ENCODE measurements at regions not wholly inside any gene's neighbourhood (a gene's known extent, or its start where the extent isn't known, plus 50 kb on each side); places are given as distances from the start of the nearest gene placed in this dataset.

DNA sequence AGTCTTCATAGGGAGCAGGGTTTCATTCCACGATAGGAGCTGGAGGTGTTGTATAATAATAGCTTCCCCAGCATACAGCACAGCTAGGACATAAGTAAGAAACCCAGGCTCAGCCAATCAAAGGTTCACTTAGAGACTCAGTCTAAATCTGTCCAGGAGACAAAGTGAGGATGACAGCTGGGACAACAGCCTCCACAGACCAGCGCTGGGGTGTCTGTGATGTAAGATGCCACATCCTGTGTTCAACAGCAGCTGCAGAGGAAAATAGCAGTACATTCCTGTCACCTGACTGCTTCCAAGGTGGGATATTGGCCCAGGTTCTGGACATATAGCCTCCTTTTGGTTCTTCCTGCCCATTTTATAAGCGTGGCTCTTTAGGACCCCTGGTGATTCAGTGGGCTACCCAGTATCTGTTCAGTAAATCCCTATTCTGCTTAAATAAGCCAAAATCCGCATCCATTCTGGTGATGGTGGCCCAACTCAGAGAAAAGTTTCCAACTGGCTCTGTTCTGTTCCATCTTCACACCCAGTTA, 176.8 kb upstream of the SYT6 start:
- ATAC-seq (no peak), DNase-seq (no peak)
- Histone ChIP-seq H3K27ac (ENCODE audit: low read length) (no peak overlapping the region), H3K4me3 (ENCODE audit: low read length) (no peak overlapping the region), H3K9me3 (ENCODE audit: control insufficient read depth, low read length) (no peaks in the 10 kb centered on the region), H3K4me1 (ENCODE audit: control insufficient read depth, insufficient read depth, low read length) (no peaks in the 10 kb centered on the region), H3K27me3 (ENCODE audit: control insufficient read depth, insufficient read depth) (no peaks in the 10 kb centered on the region)
- 59% methylated on average over 4 of the region's 4 CpGs for WGBS
- intact Hi-C loops (cut with DNase I), result no loop called here

DNA sequence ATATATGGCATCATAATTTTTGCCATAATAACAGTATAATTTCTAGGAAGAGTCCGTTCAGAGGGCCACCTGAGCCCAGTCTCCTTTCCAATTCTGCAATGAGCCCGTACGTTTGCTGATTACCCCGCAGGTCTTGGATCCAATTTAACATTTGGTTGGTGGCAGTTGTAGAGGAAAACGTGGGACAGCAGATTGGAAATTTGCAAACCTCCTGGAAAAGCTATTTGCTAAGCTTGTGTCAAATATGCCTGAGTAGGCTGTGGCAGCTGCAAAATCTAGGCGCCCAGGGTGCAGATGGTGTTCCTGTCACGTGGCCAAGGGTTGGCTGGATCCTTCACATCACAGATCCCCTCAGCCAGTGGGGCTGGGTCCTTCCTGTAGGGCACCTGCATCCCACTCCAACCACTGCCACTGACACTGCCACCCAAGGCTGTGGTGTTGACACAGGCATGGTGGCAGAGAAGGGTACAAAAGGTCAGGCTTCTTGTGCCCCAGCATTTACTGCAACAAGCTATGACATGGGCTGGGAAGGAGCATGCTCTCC, 174.8 kb upstream of the SYT6 start:
- Histone ChIP-seq H3K9me3 (ENCODE audit: control insufficient read depth, low read length) (no peaks in the 10 kb centered on the region), H3K4me1 (ENCODE audit: control insufficient read depth, insufficient read depth, low read length) (no peaks in the 10 kb centered on the region), H3K27ac (ENCODE audit: low read length) (no peak overlapping the region), H3K27me3 (ENCODE audit: control insufficient read depth, insufficient read depth) (no peaks in the 10 kb centered on the region), H3K4me3 (ENCODE audit: low read length) (no peak overlapping the region)
- ATAC-seq, result no peak
- intact Hi-C loops (cut with DNase I), result no loop called here
- WGBS, result 77% methylated on average over 7 of the region's 7 CpGs
- no peak for DNase-seq

DNA sequence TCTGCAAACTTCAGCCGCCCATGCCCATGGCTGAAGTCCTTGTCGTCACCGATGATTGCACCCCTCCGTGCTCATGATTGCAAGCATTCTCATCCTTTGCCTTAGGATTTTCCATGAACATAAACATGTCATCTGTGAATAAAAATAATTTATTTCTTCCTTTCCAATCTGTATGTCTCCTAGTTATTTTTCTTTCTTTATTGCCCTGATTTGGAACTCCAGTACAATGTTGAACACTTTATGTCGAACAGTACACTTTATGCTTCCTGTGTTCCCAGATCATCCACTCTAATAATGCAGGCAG, 170.9 kb upstream of the SYT6 start:
- 87% methylated on average over 5 of the region's 5 CpGs for WGBS
- H3K9me3 ChIP-seq (ENCODE audit: control insufficient read depth, low read length), result no peaks in the 10 kb centered on the region

DNA sequence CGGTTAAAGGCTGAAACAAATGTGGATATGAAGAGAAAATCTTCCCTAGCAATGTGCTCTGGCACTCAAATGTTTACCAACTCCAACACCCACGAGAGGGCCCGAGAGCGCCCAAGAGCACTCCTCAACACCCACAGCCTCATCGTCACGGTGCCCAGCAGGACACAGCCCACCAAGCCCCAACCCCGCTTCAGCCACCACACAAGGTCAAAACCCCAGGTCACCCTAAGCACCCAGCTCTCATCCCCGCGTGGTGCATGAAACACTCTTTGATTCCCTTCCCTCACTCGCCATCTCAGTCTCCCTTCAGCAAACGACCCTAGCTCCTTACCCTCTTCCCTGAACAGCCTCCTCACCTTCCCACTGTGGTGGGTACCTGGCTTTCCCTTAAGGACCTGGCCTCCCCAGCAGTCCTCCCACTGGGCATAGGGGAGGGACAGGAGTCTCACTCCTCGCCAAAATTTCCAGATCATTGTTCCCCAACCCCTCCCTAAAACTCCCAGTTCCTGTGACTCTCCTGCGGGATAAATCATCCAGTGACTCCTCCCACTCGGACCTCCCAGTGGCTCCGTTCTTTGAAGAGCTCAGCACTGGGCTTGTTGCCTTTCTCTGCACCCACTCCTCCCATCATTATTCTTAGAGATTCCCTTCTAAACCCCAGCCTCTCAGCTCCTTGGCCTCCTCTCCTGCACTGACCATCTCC, 170.4 kb upstream of the SYT6 start:
- Histone ChIP-seq H3K9me3 (ENCODE audit: control insufficient read depth, low read length) (no peaks in the 10 kb centered on the region), H3K4me3 (ENCODE audit: low read length) (no peak overlapping the region), H3K27ac (ENCODE audit: low read length) (no peak overlapping the region), H3K4me1 (ENCODE audit: control insufficient read depth, insufficient read depth, low read length) (no peaks in the 10 kb centered on the region), H3K27me3 (ENCODE audit: control insufficient read depth, insufficient read depth) (no peaks in the 10 kb centered on the region)
- 81% methylated on average over 15 of the region's 15 CpGs for WGBS
- DNase-seq (no peak), ATAC-seq (no peak)
- intact Hi-C loops (cut with DNase I), result no loop called here

More for the DNA sequence above, 170.9 kb upstream of the SYT6 start:
- intact Hi-C loops (cut with DNase I), result no loop called here
- Histone ChIP-seq H3K4me3 (ENCODE audit: low read length) (no peak overlapping the region), H3K27ac (ENCODE audit: low read length) (no peak overlapping the region), H3K27me3 (ENCODE audit: control insufficient read depth, insufficient read depth) (no peaks in the 10 kb centered on the region), H3K4me1 (ENCODE audit: control insufficient read depth, insufficient read depth, low read length) (no peaks in the 10 kb centered on the region)
- DNase-seq, result no peak
- no peak for ATAC-seq

DNA sequence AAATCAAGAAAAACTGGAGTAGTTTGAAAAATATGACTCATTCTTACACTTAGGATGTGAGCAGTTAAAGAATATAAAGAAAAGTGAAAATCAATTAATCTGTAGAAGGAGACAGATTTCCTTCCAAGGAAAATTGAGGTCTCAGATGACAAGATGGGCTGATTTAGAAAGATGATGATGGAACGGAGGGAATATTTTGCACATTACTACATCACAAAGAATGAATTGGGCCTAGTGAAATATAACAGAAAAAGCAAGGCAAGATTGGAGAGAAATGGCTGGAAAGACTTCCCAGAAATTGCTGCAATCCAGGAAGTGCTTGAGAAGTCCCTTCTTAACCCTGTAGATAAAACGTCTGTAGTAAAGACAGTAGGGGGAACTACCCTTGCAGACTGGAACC, 169.1 kb upstream of the SYT6 start:
- H3K4me1 ChIP-seq (ENCODE audit: control insufficient read depth, insufficient read depth, low read length), result no peaks in the 10 kb centered on the region
- H3K27ac ChIP-seq (ENCODE audit: low read length), result no peak overlapping the region
- DNase-seq (no peak), ATAC-seq (no peak)
- WGBS, result 64% methylated on average over 2 of the region's 2 CpGs
- intact Hi-C loops (cut with DNase I), result no loop called here
- no peaks in the 10 kb centered on the region for H3K27me3 ChIP-seq (ENCODE audit: control insufficient read depth, insufficient read depth)
- H3K9me3 ChIP-seq (ENCODE audit: control insufficient read depth, low read length), result no peaks in the 10 kb centered on the region
- H3K4me3 ChIP-seq (ENCODE audit: low read length), result no peak overlapping the region

DNA sequence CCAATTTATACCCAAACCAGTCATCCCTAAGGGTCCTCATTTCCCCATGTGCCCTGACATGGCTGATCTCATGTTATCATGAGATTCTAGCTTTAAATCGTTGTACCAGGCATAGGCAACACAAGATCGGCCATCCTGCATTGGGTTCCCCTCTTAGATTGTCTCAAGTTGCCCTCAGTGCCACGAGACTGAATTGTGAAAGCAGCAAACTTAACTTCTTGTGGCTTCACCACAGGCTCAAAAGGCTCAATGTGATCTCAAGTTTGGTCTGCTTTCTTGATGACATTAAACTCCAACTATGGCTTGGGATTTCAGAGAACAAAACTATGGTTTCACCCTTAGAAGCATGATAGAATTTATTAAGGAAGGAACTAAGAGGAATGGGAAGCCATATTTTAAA, 168.5 kb upstream of the SYT6 start:
- Histone ChIP-seq H3K4me3 (ENCODE audit: low read length) (no peak overlapping the region), H3K27ac (ENCODE audit: low read length) (no peak overlapping the region), H3K27me3 (ENCODE audit: control insufficient read depth, insufficient read depth) (no peaks in the 10 kb centered on the region), H3K4me1 (ENCODE audit: control insufficient read depth, insufficient read depth, low read length) (no peaks in the 10 kb centered on the region), H3K9me3 (ENCODE audit: control insufficient read depth, low read length) (no peaks in the 10 kb centered on the region)
- intact Hi-C loops (cut with DNase I), result no loop called here
- ATAC-seq (no peak), DNase-seq (no peak)
- 76% methylated on average over 3 of the region's 3 CpGs for WGBS

DNA sequence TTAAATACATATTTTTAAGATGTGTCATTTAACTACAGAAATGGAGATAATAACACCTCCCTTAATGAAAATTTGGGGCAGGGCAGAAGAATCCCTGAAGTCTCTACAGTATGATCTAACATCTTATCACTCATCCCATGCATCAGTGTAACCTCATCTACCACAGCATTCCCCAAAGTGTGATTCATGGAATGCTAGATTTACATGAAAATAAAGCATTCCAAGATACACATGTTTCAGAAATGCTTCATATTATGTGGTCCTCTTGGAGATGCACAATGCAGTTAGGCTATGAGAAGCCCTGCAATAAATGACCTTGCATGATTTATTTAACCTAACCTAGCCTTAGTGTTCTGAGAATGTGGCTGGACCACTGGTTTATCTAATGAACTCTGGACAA, 166.9 kb upstream of the SYT6 start:
- intact Hi-C loops (cut with DNase I), result no loop called here
- Histone ChIP-seq H3K4me3 (ENCODE audit: low read length) (no peak overlapping the region), H3K27me3 (ENCODE audit: control insufficient read depth, insufficient read depth) (no peaks in the 10 kb centered on the region), H3K27ac (ENCODE audit: low read length) (no peak overlapping the region), H3K9me3 (ENCODE audit: control insufficient read depth, low read length) (no peaks in the 10 kb centered on the region), H3K4me1 (ENCODE audit: control insufficient read depth, insufficient read depth, low read length) (no peaks in the 10 kb centered on the region)
- no peak for ATAC-seq
- DNase-seq, result no peak

DNA sequence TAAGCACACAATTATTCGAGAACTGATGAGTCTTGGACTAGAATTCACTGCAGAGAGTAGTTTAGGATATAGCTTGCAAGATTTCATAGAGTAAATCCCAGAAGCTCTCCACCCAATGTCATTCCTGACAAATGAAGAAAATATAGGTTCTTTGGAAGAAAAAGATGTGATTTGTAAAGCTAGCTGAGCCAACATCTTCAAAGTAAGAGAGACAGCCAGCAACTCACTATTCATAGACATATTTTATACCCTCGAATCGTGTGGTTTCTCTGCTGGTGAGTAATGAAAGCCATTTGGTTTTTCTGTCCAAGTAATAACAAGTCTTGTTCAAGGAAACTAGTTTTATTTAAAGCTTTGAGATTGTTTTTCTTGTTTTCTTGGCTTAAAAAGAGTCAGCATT, 165.7 kb upstream of the SYT6 start:
- Histone ChIP-seq H3K9me3 (ENCODE audit: control insufficient read depth, low read length) (no peaks in the 10 kb centered on the region), H3K27ac (ENCODE audit: low read length) (no peak overlapping the region), H3K4me3 (ENCODE audit: low read length) (no peak overlapping the region), H3K4me1 (ENCODE audit: control insufficient read depth, insufficient read depth, low read length) (no peaks in the 10 kb centered on the region), H3K27me3 (ENCODE audit: control insufficient read depth, insufficient read depth) (no peaks in the 10 kb centered on the region)
- DNase-seq (no peak), ATAC-seq (no peak)
- intact Hi-C loops (cut with DNase I), result no loop called here
- WGBS, result 49% methylated on average over 3 of the region's 3 CpGs

DNA sequence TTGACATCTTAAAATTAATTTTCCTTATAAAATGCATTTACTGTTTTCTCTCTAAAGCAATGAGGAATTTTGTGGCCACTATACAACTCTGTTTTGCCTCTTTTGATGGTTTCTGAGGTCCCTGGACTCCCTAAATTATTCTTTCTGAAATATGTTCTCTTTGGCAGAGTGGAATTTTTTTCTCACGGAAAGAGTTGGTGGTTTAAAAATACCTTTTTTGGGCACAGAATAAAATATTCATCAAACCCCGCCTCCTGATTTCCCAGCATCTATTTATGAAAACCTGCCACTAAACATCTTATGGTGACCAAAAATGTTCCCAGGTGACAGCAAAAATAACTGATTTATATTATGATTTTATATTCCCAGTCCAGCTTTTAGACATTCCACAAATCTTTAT, 165.3 kb upstream of the SYT6 start:
- intact Hi-C loops (cut with DNase I), result no loop called here
- 84% methylated on average over 2 of the region's 2 CpGs for WGBS
- H3K9me3 ChIP-seq (ENCODE audit: control insufficient read depth, low read length), result no peaks in the 10 kb centered on the region

DNA sequence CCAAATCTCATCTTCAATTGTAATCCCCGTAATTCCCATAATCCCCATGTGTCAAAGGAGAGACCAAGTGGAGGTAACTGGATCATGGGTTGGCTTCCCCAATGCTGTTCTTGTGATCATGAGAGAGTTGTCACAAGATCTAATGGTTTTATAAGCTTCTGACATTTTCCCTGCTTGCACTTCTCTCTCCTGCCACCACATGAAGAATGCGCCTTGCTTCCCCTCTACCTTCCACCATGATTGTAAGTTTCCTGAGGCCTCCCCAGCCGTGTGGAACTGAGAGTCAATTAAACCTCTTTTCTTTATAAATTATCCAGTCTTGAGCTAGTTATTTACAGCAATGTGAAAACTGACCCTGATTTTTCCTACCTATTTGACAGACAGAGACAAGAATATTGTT, 162.5 kb upstream of the SYT6 start:
- no peak for ATAC-seq

More for the DNA sequence above, 165.3 kb upstream of the SYT6 start:
- H3K27me3 ChIP-seq (ENCODE audit: control insufficient read depth, insufficient read depth), result no peaks in the 10 kb centered on the region
- H3K4me3 ChIP-seq (ENCODE audit: low read length), result no peak overlapping the region
- no peak for ATAC-seq
- no peaks in the 10 kb centered on the region for H3K4me1 ChIP-seq (ENCODE audit: control insufficient read depth, insufficient read depth, low read length)
- no peak overlapping the region for H3K27ac ChIP-seq (ENCODE audit: low read length)
- DNase-seq, result no peak

DNA sequence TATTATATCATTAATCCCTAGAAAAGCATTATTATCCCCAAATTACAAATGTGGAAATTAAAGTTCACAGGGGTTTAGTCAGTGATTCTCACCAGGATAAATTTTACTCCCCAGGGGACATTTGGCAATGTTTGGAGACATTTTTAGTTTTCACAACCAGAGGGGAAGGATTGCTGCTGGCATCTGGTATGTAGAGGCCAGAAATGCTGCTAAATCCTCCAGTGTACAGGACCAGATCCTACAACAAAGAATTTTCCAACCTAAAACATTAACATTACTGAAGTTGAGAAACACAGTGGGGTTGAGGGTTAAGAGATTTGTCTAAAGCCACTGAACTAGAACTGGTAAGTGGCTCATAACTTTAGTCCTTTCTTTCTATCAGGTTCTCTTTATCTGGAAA, 162.0 kb upstream of the SYT6 start:
- Histone ChIP-seq H3K4me1 (ENCODE audit: control insufficient read depth, insufficient read depth, low read length) (peaks cover 1% of the 10 kb centered on the region), H3K9me3 (ENCODE audit: control insufficient read depth, low read length) (no peaks in the 10 kb centered on the region), H3K4me3 (ENCODE audit: low read length) (no peak overlapping the region), H3K27ac (ENCODE audit: low read length) (no peak overlapping the region), H3K27me3 (ENCODE audit: control insufficient read depth, insufficient read depth) (no peaks in the 10 kb centered on the region)
- intact Hi-C loops (cut with DNase I), result no loop called here
- DNase-seq, result no peak
- ATAC-seq, result no peak

More for the DNA sequence above, 162.5 kb upstream of the SYT6 start:
- Histone ChIP-seq H3K4me1 (ENCODE audit: control insufficient read depth, insufficient read depth, low read length) (no peaks in the 10 kb centered on the region), H3K9me3 (ENCODE audit: control insufficient read depth, low read length) (no peaks in the 10 kb centered on the region), H3K27me3 (ENCODE audit: control insufficient read depth, insufficient read depth) (no peaks in the 10 kb centered on the region), H3K4me3 (ENCODE audit: low read length) (no peak overlapping the region), H3K27ac (ENCODE audit: low read length) (no peak overlapping the region)
- no peak for DNase-seq
- WGBS, result 83% methylated on average over 3 of the region's 3 CpGs
- intact Hi-C loops (cut with DNase I), result no loop called here

DNA sequence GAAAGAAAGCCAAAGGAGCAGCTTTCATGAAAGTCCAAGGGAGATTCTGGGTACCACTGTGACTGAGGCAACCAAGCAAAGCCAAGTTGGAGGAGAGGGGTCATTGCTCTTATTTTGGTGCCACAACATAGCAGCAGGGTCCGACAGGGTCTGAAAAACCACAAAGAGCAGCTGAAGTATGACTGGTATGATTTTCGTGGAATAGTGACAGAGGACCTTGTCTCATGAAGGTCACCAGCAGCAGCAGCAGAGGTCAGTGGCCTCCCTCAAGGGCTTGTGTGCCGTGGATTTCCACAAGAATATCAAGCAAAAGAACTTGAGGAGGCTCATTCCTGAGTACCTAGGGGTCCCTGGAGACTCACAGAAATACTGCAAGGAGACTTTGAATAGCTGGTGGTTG, 160.9 kb upstream of the SYT6 start:
- H3K4me3 ChIP-seq (ENCODE audit: low read length), result no peak overlapping the region
- ATAC-seq (no peak), DNase-seq (no peak)
- no peak overlapping the region for H3K27ac ChIP-seq (ENCODE audit: low read length)
- H3K27me3 ChIP-seq (ENCODE audit: control insufficient read depth, insufficient read depth), result no peaks in the 10 kb centered on the region
- intact Hi-C loops (cut with DNase I), result no loop called here
- WGBS, result 86% methylated on average over 3 of the region's 3 CpGs
- H3K9me3 ChIP-seq (ENCODE audit: control insufficient read depth, low read length), result no peaks in the 10 kb centered on the region
- peaks cover 2% of the 10 kb centered on the region for H3K4me1 ChIP-seq (ENCODE audit: control insufficient read depth, insufficient read depth, low read length)
